Uterus (tissue), 2 donors: ENCODE measurements at regions not wholly inside any gene's neighbourhood (a gene's known extent, or its start where the extent isn't known, plus 50 kb on each side); places are given as distances from the start of the nearest gene placed in this dataset.

Source experiments
- CTCF ChIP-seq, 4 experiments: fragments of 200-600 bp in 2 of 4; fragments of 450-650 bp in 2 of 4; sonication (generic) in 2 of 4; IDR thresholded peaks; one replicate each; pipeline ENCODE4 v1.5.1; 2016 to 2019; ENCODE audit warnings: antibody characterized with exemption in 4 of 4, mild to moderate bottlenecking in 2 of 4, moderate library complexity in 1 of 4
- POLR2A ChIP-seq, 2 donors: fragments of 450-650 bp; IDR thresholded peaks; one replicate each; pipeline ENCODE4 v1.6.1; 2016; ENCODE audit warnings: antibody characterized with exemption in 2 of 2, mild to moderate bottlenecking in 1 of 2, moderate library complexity in 1 of 2

- no peak for TF ChIP-seq CTCF (IDR thresholded peaks at IDR 0.05)
- TF ChIP-seq POLR2A (IDR thresholded peaks at IDR 0.05): no peak
These were observed 424.6 kb downstream of the TSHZ3 start for GRCh38 chr19:30924670-30925069.
